Left lung (tissue), 4 donors: ENCODE measurements at regions not wholly inside any gene's neighbourhood (a gene's known extent, or its start where the extent isn't known, plus 50 kb on each side); places are given as distances from the start of the nearest gene placed in this dataset.

Source experiments
- ATAC-seq: fragments of 200-7000 bp; cut with Tn5 transposase; one replicate; pipeline ENCODE4 v1.9.1; 2020; ENCODE audit warnings: moderate library complexity
- DNase-seq, 4 donors: peaks; one replicate each; pipeline ENCODE4 v3.0.0-alpha.2; 2013 to 2020
- H3K27ac ChIP-seq, 2 donors: fragments of 200-600 bp; sonication (generic) in 1 of 2; one replicate each; pipeline versions ENCODE4 v1.5.0 to v1.8.0; 2020 to 2021
- H3K27me3 ChIP-seq, 2 donors: fragments of 200-600 bp; sonication (generic) in 1 of 2; one replicate each; pipeline versions ENCODE4 v1.5.0 to v1.8.0; 2020 to 2021
- H3K36me3 ChIP-seq, 2 donors: fragments of 200-600 bp; sonication (generic) in 1 of 2; one replicate each; pipeline versions ENCODE4 v1.5.0 to v1.8.0; 2020 to 2021
- H3K4me1 ChIP-seq, 2 donors: fragments of 200-600 bp; one replicate each; pipeline ENCODE4 v1.8.0; 2021
- H3K4me3 ChIP-seq, 2 donors: fragments of 200-600 bp; sonication (generic) in 1 of 2; one replicate each; pipeline versions ENCODE4 v1.5.0 to v1.8.0; 2020 to 2021; ENCODE audit warnings: mild to moderate bottlenecking in 1 of 2
- H3K9me3 ChIP-seq, 2 donors: fragments of 200-600 bp; sonication (generic) in 1 of 2; one replicate each; pipeline versions ENCODE4 v1.5.0 to v1.8.0; 2020 to 2021
- CTCF ChIP-seq, 2 donors: fragments of 200-600 bp; sonication (generic) in 1 of 2; IDR thresholded peaks; one replicate each; pipeline versions ENCODE4 v1.5.0 to v1.8.0; 2021; ENCODE audit warnings: antibody characterized with exemption in 2 of 2
- intact Hi-C, 2 donors: fragments of 100-400 bp; cut with DNase I; formaldehyde crosslinking; loops; one replicate each; pipeline versions ENCODE4 v1.11.2 to v1.14.2; 2022
- donor health status: DM: no; HTN: yes; CAD: no.
- donor health status: DM: no; HTN: no; CAD: no.

GRCh38 chr21:31449921-31450535, 106.0 kb upstream of the TIAM1 start:
- Histone ChIP-seq H3K4me1 (no peaks in the 10 kb centered on the region), H3K9me3 (no peaks in the 10 kb centered on the region), H3K36me3 (no peaks in the 10 kb centered on the region), H3K4me3 (no peak overlapping the region), H3K27me3 (no peaks in the 10 kb centered on the region), H3K27ac (no peak overlapping the region)
- TF ChIP-seq CTCF (IDR thresholded peaks at IDR 0.05): no peak
- ATAC-seq: no peak
- intact Hi-C loops: no loop called here
- no peak for DNase-seq

- Histone ChIP-seq H3K27ac (no peak overlapping the region), H3K27me3 (no peaks in the 10 kb centered on the region), H3K4me3 (no peak overlapping the region), H3K9me3 (no peaks in the 10 kb centered on the region), H3K4me1 (peaks cover 0 to 6% of the 10 kb centered on the region in 2 donors), H3K36me3 (no peaks in the 10 kb centered on the region)
- intact Hi-C loops: no loop called here
- ATAC-seq: no peak
- DNase-seq: no peak
- no peak for TF ChIP-seq CTCF (IDR thresholded peaks at IDR 0.05)
Measured at GRCh38 chr21:31448496-31448895, 104.4 kb upstream of the TIAM1 start.

GRCh38 chr21:31447505-31447904, 103.4 kb upstream of the TIAM1 start:
- H3K4me1 ChIP-seq: peaks cover 0 to 6% of the 10 kb centered on the region in 2 donors
- no peak overlapping the region for H3K4me3 ChIP-seq
- intact Hi-C loops: no loop called here
- no peak overlapping the region for H3K27ac ChIP-seq
- ATAC-seq: no peak
- DNase-seq: no peak
- no peaks in the 10 kb centered on the region for H3K9me3 ChIP-seq
- TF ChIP-seq CTCF (IDR thresholded peaks at IDR 0.05): no peak
- no peaks in the 10 kb centered on the region for H3K27me3 ChIP-seq
- H3K36me3 ChIP-seq: no peaks in the 10 kb centered on the region

- Histone ChIP-seq H3K27ac (no peak overlapping the region), H3K4me1 (peaks cover 0 to 6% of the 10 kb centered on the region in 2 donors), H3K36me3 (no peaks in the 10 kb centered on the region), H3K4me3 (no peak overlapping the region), H3K27me3 (no peaks in the 10 kb centered on the region), H3K9me3 (peaks cover 0 to 9% of the 10 kb centered on the region in 2 donors)
- DNase-seq (no peak), ATAC-seq (no peak)
- no peak for TF ChIP-seq CTCF (IDR thresholded peaks at IDR 0.05)
- intact Hi-C loops: no loop called here
Measured at GRCh38 chr21:31446226-31446855, 102.3 kb upstream of the TIAM1 start.

GRCh38 chr21:31445137-31445536, 101.1 kb upstream of the TIAM1 start:
- ATAC-seq (no peak), DNase-seq (no peak)
- Histone ChIP-seq H3K36me3 (no peaks in the 10 kb centered on the region), H3K4me1 (peaks cover 0 to 6% of the 10 kb centered on the region in 2 donors), H3K4me3 (no peak overlapping the region), H3K27ac (no peak overlapping the region), H3K27me3 (no peaks in the 10 kb centered on the region), H3K9me3 (peaks cover 0 to 21% of the 10 kb centered on the region in 2 donors)
- intact Hi-C loops: no loop called here
- no peak for TF ChIP-seq CTCF (IDR thresholded peaks at IDR 0.05)
